ENCODE measurements at regions not wholly inside any gene's neighbourhood (a gene's known extent, or its start where the extent isn't known, plus 50 kb on each side); places are given as distances from the start of the nearest gene placed in this dataset.

GRCh38 chr1:106022312-106022902 lies 1034.1 kb upstream of the PRMT6 start:
- H3K4me1 Mint-ChIP-seq: no peaks in the 10 kb centered on the region
- H3K36me3 Mint-ChIP-seq: peaks cover 0 to 4% (median 0%) of the 10 kb centered on the region in 3 donors
- no peak overlapping the region for H3K27ac Mint-ChIP-seq
- no peak overlapping the region for H3K4me3 Mint-ChIP-seq
- DNase-seq: no peak
- H3K27me3 Mint-ChIP-seq (ENCODE audit: low read depth in 3 of 3): no peaks in the 10 kb centered on the region
- H3K9me3 Mint-ChIP-seq: peaks cover 4 to 25% (median 16%) of the 10 kb centered on the region in 6 donors

- Mint-ChIP-seq H3K36me3 (no peaks in the 10 kb centered on the region), H3K4me1 (no peaks in the 10 kb centered on the region), H3K27me3 (ENCODE audit: low read depth in 3 of 3) (peaks cover 0 to 3% (median 0%) of the 10 kb centered on the region in 3 donors), H3K27ac (no peak overlapping the region), H3K4me3 (no peak overlapping the region), H3K9me3 (peaks cover 2 to 20% (median 13%) of the 10 kb centered on the region in 6 donors)
- no peak for DNase-seq
These were observed 1028.6 kb upstream of the PRMT6 start for GRCh38 chr1:106027871-106028270.

- Mint-ChIP-seq H3K9me3 (peaks cover 12 to 68% (median 42%) of the 10 kb centered on the region in 6 donors), H3K4me3 (no peak overlapping the region), H3K27me3 (ENCODE audit: low read depth in 3 of 3) (peaks cover 0 to 3% (median 0%) of the 10 kb centered on the region in 3 donors), H3K4me1 (no peaks in the 10 kb centered on the region), H3K36me3 (no peaks in the 10 kb centered on the region), H3K27ac (no peak overlapping the region)
- DNase-seq: no peak
These were observed 1018.9 kb upstream of the PRMT6 start for GRCh38 chr1:106037526-106037925.

GRCh38 chr1:106038260-106038659 lies 1018.2 kb upstream of the PRMT6 start:
- DNase-seq: no peak
- Mint-ChIP-seq H3K4me3 (no peak overlapping the region), H3K36me3 (no peaks in the 10 kb centered on the region), H3K27me3 (ENCODE audit: low read depth in 3 of 3) (peaks cover 0 to 3% (median 0%) of the 10 kb centered on the region in 3 donors), H3K9me3 (peaks cover 14 to 71% (median 45%) of the 10 kb centered on the region in 6 donors), H3K27ac (no peak overlapping the region), H3K4me1 (no peaks in the 10 kb centered on the region)

GRCh38 chr1:106043971-106044370 lies 1012.5 kb upstream of the PRMT6 start:
- no peak overlapping the region for H3K27ac Mint-ChIP-seq
- H3K4me1 Mint-ChIP-seq: no peaks in the 10 kb centered on the region
- DNase-seq: no peak
- H3K4me3 Mint-ChIP-seq: no peak overlapping the region
- H3K27me3 Mint-ChIP-seq (ENCODE audit: low read depth in 3 of 3): peaks cover 0 to 1% (median 0%) of the 10 kb centered on the region in 3 donors
- peaks cover 0 to 4% (median 0%) of the 10 kb centered on the region in 3 donors for H3K36me3 Mint-ChIP-seq
- peaks cover 14 to 60% (median 36%) of the 10 kb centered on the region in 6 donors for H3K9me3 Mint-ChIP-seq

GRCh38 chr1:106047210-106047609 lies 1009.3 kb upstream of the PRMT6 start:
- Mint-ChIP-seq H3K9me3 (peaks cover 12 to 41% (median 29%) of the 10 kb centered on the region in 6 donors), H3K4me3 (no peak overlapping the region), H3K36me3 (peaks cover 0 to 5% (median 4%) of the 10 kb centered on the region in 3 donors), H3K4me1 (no peaks in the 10 kb centered on the region), H3K27me3 (ENCODE audit: low read depth in 3 of 3) (no peaks in the 10 kb centered on the region), H3K27ac (no peak overlapping the region)
- no peak for DNase-seq

GRCh38 chr1:106049595-106049994 lies 1006.9 kb upstream of the PRMT6 start:
- Mint-ChIP-seq H3K27me3 (ENCODE audit: low read depth in 3 of 3) (no peaks in the 10 kb centered on the region), H3K36me3 (peaks cover 0 to 5% (median 3%) of the 10 kb centered on the region in 3 donors), H3K4me1 (no peaks in the 10 kb centered on the region), H3K9me3 (peaks cover 10 to 41% (median 27%) of the 10 kb centered on the region in 6 donors), H3K4me3 (no peak overlapping the region), H3K27ac (no peak overlapping the region)
- DNase-seq: no peak

- peaks cover 0 to 5% (median 3%) of the 10 kb centered on the region in 3 donors for H3K36me3 Mint-ChIP-seq
- H3K27me3 Mint-ChIP-seq (ENCODE audit: low read depth in 3 of 3): peaks cover 0 to 2% (median 0%) of the 10 kb centered on the region in 3 donors
- DNase-seq: no peak
- peaks cover 11 to 57% (median 27%) of the 10 kb centered on the region in 6 donors for H3K9me3 Mint-ChIP-seq
- no peak overlapping the region for H3K4me3 Mint-ChIP-seq
- no peaks in the 10 kb centered on the region for H3K4me1 Mint-ChIP-seq
- H3K27ac Mint-ChIP-seq: no peak overlapping the region
These were observed 1000.6 kb upstream of the PRMT6 start for GRCh38 chr1:106055855-106056254.

- no peaks in the 10 kb centered on the region for H3K36me3 Mint-ChIP-seq
- no peak overlapping the region for H3K4me3 Mint-ChIP-seq
- H3K27ac Mint-ChIP-seq: no peak overlapping the region
- peaks cover under 1 to 46% (median 20%) of the 10 kb centered on the region in 6 donors for H3K9me3 Mint-ChIP-seq
- no peaks in the 10 kb centered on the region for H3K4me1 Mint-ChIP-seq
- DNase-seq: no peak
- H3K27me3 Mint-ChIP-seq (ENCODE audit: low read depth in 3 of 3): peaks cover 0 to 4% (median 0%) of the 10 kb centered on the region in 3 donors
These were observed 994.6 kb upstream of the PRMT6 start for GRCh38 chr1:106061586-106062495.

GRCh38 chr1:106063510-106063909 lies 993.0 kb upstream of the PRMT6 start:
- H3K36me3 Mint-ChIP-seq: no peaks in the 10 kb centered on the region

GRCh38 chr1:106072909-106073600 lies 983.4 kb upstream of the PRMT6 start:
- H3K27me3 Mint-ChIP-seq (ENCODE audit: low read depth in 3 of 3): no peaks in the 10 kb centered on the region
- H3K4me3 Mint-ChIP-seq: no peak overlapping the region
- H3K9me3 Mint-ChIP-seq: peaks cover 0 to 14% (median 6%) of the 10 kb centered on the region in 6 donors
- DNase-seq: no peak
- no peaks in the 10 kb centered on the region for H3K4me1 Mint-ChIP-seq
- no peaks in the 10 kb centered on the region for H3K36me3 Mint-ChIP-seq
- no peak overlapping the region for H3K27ac Mint-ChIP-seq

More at GRCh38 chr1:106063510-106063909, 993.0 kb upstream of the PRMT6 start:
- Mint-ChIP-seq H3K27ac (no peak overlapping the region), H3K9me3 (peaks cover 7 to 51% (median 21%) of the 10 kb centered on the region in 6 donors), H3K27me3 (ENCODE audit: low read depth in 3 of 3) (peaks cover 0 to 2% (median 0%) of the 10 kb centered on the region in 3 donors), H3K4me1 (no peaks in the 10 kb centered on the region), H3K4me3 (no peak overlapping the region)
- DNase-seq: no peak

- H3K9me3 Mint-ChIP-seq: peaks cover 7 to 34% (median 18%) of the 10 kb centered on the region in 6 donors
- H3K27me3 Mint-ChIP-seq (ENCODE audit: low read depth in 3 of 3): no peaks in the 10 kb centered on the region
- no peaks in the 10 kb centered on the region for H3K4me1 Mint-ChIP-seq
- H3K4me3 Mint-ChIP-seq: no peak overlapping the region
- H3K36me3 Mint-ChIP-seq: peaks cover 0 to 3% (median 0%) of the 10 kb centered on the region in 3 donors
- no peak overlapping the region for H3K27ac Mint-ChIP-seq
- DNase-seq: no peak
These were observed 975.7 kb upstream of the PRMT6 start for GRCh38 chr1:106080608-106081325.

- no peak for DNase-seq
- peaks cover 0 to 2% (median 0%) of the 10 kb centered on the region in 3 donors for H3K27me3 Mint-ChIP-seq (ENCODE audit: low read depth in 3 of 3)
- H3K9me3 Mint-ChIP-seq: peaks cover 13 to 47% (median 42%) of the 10 kb centered on the region in 6 donors
- H3K4me1 Mint-ChIP-seq: no peaks in the 10 kb centered on the region
- H3K27ac Mint-ChIP-seq: no peak overlapping the region
- peaks cover 0 to 4% (median 0%) of the 10 kb centered on the region in 3 donors for H3K36me3 Mint-ChIP-seq
- H3K4me3 Mint-ChIP-seq: no peak overlapping the region
These were observed 945.4 kb upstream of the PRMT6 start for GRCh38 chr1:106111044-106111443.

All from immature natural killer cell (primary cell).